Calu3 (cell line): ENCODE measurements at regions not wholly inside any gene's neighbourhood (a gene's known extent, or its start where the extent isn't known, plus 50 kb on each side); places are given as distances from the start of the nearest gene placed in this dataset.

Source experiments
- BruUV-seq: library from RNA; stranded (reverse); fragments of 400-500 nt; replicated peaks from 2 replicates; lab custom pipeline; 2021; lab: Mats Ljungman, UMichigan
- CTCF ChIA-PET: fragments of 300-600 bp; sonication (Branson Sonifier 250); formaldehyde crosslinking; loops from one replicate; lab custom pipeline; 2022; ENCODE audit warnings: antibody characterized with exemption; lab: Charles Lee
- DNase-seq: peaks from one replicate; pipeline ENCODE4 v3.0.0; 2022
- H3K27ac Mint-ChIP-seq: one replicate; pipeline ENCODE4 v1.8.0; 2022; ENCODE audit warnings: mixed read lengths; ENCODE audit not compliant: unreplicated experiment
- H3K27me3 Mint-ChIP-seq: one replicate; pipeline ENCODE4 v1.8.0; 2022; ENCODE audit warnings: mixed read lengths; ENCODE audit not compliant: unreplicated experiment
- H3K36me3 Mint-ChIP-seq: one replicate; pipeline ENCODE4 v1.8.0; 2022; ENCODE audit warnings: mild to moderate bottlenecking, moderate library complexity, mixed read lengths; ENCODE audit not compliant: insufficient read depth, unreplicated experiment
- H3K4me1 Mint-ChIP-seq: one replicate; pipeline ENCODE4 v1.8.0; 2022; ENCODE audit warnings: mild to moderate bottlenecking, low read depth, mixed read lengths; ENCODE audit not compliant: unreplicated experiment
- H3K4me3 Mint-ChIP-seq: one replicate; pipeline ENCODE4 v1.8.0; 2022; ENCODE audit warnings: mild to moderate bottlenecking, low read depth, moderate library complexity, mixed read lengths; ENCODE audit not compliant: unreplicated experiment
- H3K9me3 Mint-ChIP-seq: one replicate; pipeline ENCODE4 v1.8.0; 2022; ENCODE audit warnings: low read depth, mixed read lengths; ENCODE audit not compliant: unreplicated experiment
- CTCF ChIP-seq: fragments of 200-600 bp; IDR thresholded peaks from one replicate; pipeline ENCODE4 v1.8.0; 2022; ENCODE audit warnings: antibody characterized with exemption; ENCODE audit not compliant: unreplicated experiment
- intact Hi-C: fragments of 100-400 bp; cut with micrococcal nuclease; formaldehyde crosslinking; loops from one replicate; pipeline ENCODE4 v1.10.0; 2022; ENCODE audit not compliant: unreplicated experiment

GRCh38 chr22:49689255-49689770, 138.4 kb downstream of the BRD1 start:
- H3K9me3 Mint-ChIP-seq = peaks cover 6% of the 10 kb centered on the region

GRCh38 chr22:49688516-49689254, 139.0 kb downstream of the BRD1 start:
- no peak for TF ChIP-seq CTCF
- no peaks in the 10 kb centered on the region for H3K4me1 Mint-ChIP-seq
- intact Hi-C loops = no loop called here
- no peaks in the 10 kb centered on the region for H3K36me3 Mint-ChIP-seq
- H3K27me3 Mint-ChIP-seq = peaks cover 91% of the 10 kb centered on the region
- no peak overlapping the region for H3K27ac Mint-ChIP-seq
- no peak for DNase-seq
- CTCF ChIA-PET = no interaction called here
- BruUV-seq = no TSS peak
- H3K4me3 Mint-ChIP-seq = no peak overlapping the region
- peaks cover 6% of the 10 kb centered on the region for H3K9me3 Mint-ChIP-seq

More at GRCh38 chr22:49689255-49689770, 138.4 kb downstream of the BRD1 start:
- intact Hi-C loops = no loop called here
- peaks cover 85% of the 10 kb centered on the region for H3K27me3 Mint-ChIP-seq
- no TSS peak for BruUV-seq
- H3K4me3 Mint-ChIP-seq = no peak overlapping the region
- H3K4me1 Mint-ChIP-seq = no peaks in the 10 kb centered on the region
- no peak for TF ChIP-seq CTCF
- no peak for DNase-seq
- CTCF ChIA-PET = no interaction called here
- no peak overlapping the region for H3K27ac Mint-ChIP-seq
- no peaks in the 10 kb centered on the region for H3K36me3 Mint-ChIP-seq

- Mint-ChIP-seq H3K27me3 (peaks cover 99% of the 10 kb centered on the region), H3K36me3 (no peaks in the 10 kb centered on the region), H3K4me1 (no peaks in the 10 kb centered on the region), H3K9me3 (peaks cover 6% of the 10 kb centered on the region), H3K4me3 (no peak overlapping the region), H3K27ac (no peak overlapping the region)
- TF ChIP-seq CTCF = no peak
- CTCF ChIA-PET = no interaction called here
- no TSS peak for BruUV-seq
- no peak for DNase-seq
- intact Hi-C loops = no loop called here
Measured at GRCh38 chr22:49687786-49688515, 139.7 kb downstream of the BRD1 start.

GRCh38 chr22:49687333-49687732, 140.3 kb downstream of the BRD1 start:
- Mint-ChIP-seq H3K36me3 (no peaks in the 10 kb centered on the region), H3K4me3 (no peak overlapping the region), H3K27ac (no peak overlapping the region), H3K4me1 (no peaks in the 10 kb centered on the region), H3K9me3 (peaks cover 6% of the 10 kb centered on the region), H3K27me3 (peaks cover 100% of the 10 kb centered on the region)
- no peak for TF ChIP-seq CTCF
- intact Hi-C loops = no loop called here
- BruUV-seq = no TSS peak
- CTCF ChIA-PET = interaction anchor here (0.6 kb wide), 1 partner anchor 20 kb away, joined by 3 read pairs; no protein-coding TSS in a partner anchor
- no peak for DNase-seq
